Trophoblast cell (in vitro differentiated cells and primary cell): ENCODE measurements at regions not wholly inside any gene's neighbourhood (a gene's known extent, or its start where the extent isn't known, plus 50 kb on each side); places are given as distances from the start of the nearest gene placed in this dataset.

Source experiments
- DNase-seq, 2 donors: peaks; one replicate each; pipeline ENCODE4 v3.0.0-alpha.2; 2016
- H2AFZ ChIP-seq: 2 replicates; pipeline ENCODE4 v1.6.1; 2013; ENCODE audit warnings: low read length, moderate library complexity, mild to moderate bottlenecking; ENCODE audit not compliant: insufficient read depth, poor library complexity
- H2AK5ac ChIP-seq: 2 replicates; pipeline ENCODE4 v1.6.1; 2013; ENCODE audit warnings: mild to moderate bottlenecking, low read length
- H2BK120ac ChIP-seq: 2 replicates; pipeline ENCODE4 v1.6.1; 2013; ENCODE audit warnings: low read length, mild to moderate bottlenecking, moderate library complexity; ENCODE audit not compliant: insufficient read depth, poor library complexity
- H2BK12ac ChIP-seq: 2 replicates; pipeline ENCODE4 v1.6.1; 2013; ENCODE audit warnings: mild to moderate bottlenecking, low read length, moderate library complexity
- H2BK5ac ChIP-seq: 2 replicates; pipeline ENCODE4 v1.6.1; 2013; ENCODE audit warnings: low read length, low read depth, moderate library complexity, mild to moderate bottlenecking; ENCODE audit not compliant: poor library complexity
- H3K14ac ChIP-seq: 2 replicates; pipeline ENCODE4 v1.6.1; 2013; ENCODE audit warnings: mild to moderate bottlenecking, low read length
- H3K18ac ChIP-seq: 2 replicates; pipeline ENCODE4 v1.6.1; 2013; ENCODE audit warnings: mild to moderate bottlenecking, low read length
- H3K23ac ChIP-seq: 2 replicates; pipeline ENCODE4 v1.6.1; 2013; ENCODE audit warnings: low read length
- H3K27ac ChIP-seq: 2 replicates; pipeline ENCODE4 v1.5.1; 2013; ENCODE audit warnings: low read depth, mild to moderate bottlenecking, inconsistent platforms, low read length, moderate library complexity
- H3K27me3 ChIP-seq: 2 replicates; pipeline ENCODE4 v1.6.1; 2013; ENCODE audit warnings: inconsistent platforms, mild to moderate bottlenecking, low read length, moderate library complexity; ENCODE audit not compliant: insufficient read depth
- H3K36me3 ChIP-seq, 2 experiments: 1 replicate in 1 of 2; 2 replicates in 1 of 2; pipeline ENCODE4 v1.6.1; 2013; ENCODE audit warnings: low read length in 2 of 2, mild to moderate bottlenecking in 2 of 2, moderate library complexity in 1 of 2; ENCODE audit not compliant: insufficient read depth in 2 of 2, control insufficient read depth in 1 of 2
- H3K4ac ChIP-seq: 2 replicates; pipeline ENCODE4 v1.6.1; 2013; ENCODE audit warnings: low read depth, mild to moderate bottlenecking, low read length, moderate library complexity
- H3K4me1 ChIP-seq, 2 experiments: 1 replicate in 1 of 2; 2 replicates in 1 of 2; pipeline ENCODE4 v1.6.1; 2013; ENCODE audit warnings: low read length in 2 of 2, mild to moderate bottlenecking in 2 of 2, moderate library complexity in 1 of 2; ENCODE audit not compliant: insufficient read depth in 2 of 2, control insufficient read depth in 1 of 2
- H3K4me2 ChIP-seq: 2 replicates; pipeline ENCODE4 v1.6.1; 2013; ENCODE audit warnings: inconsistent platforms, mild to moderate bottlenecking, low read length, moderate library complexity
- H3K4me3 ChIP-seq: 2 replicates; pipeline ENCODE4 v1.5.1; 2013; ENCODE audit warnings: mild to moderate bottlenecking, low read depth, low read length, inconsistent platforms
- H3K79me1 ChIP-seq: one replicate; pipeline ENCODE4 v1.6.1; 2013; ENCODE audit warnings: low read length
- H3K79me2 ChIP-seq: 2 replicates; pipeline ENCODE4 v1.6.1; 2013; ENCODE audit warnings: low read length, mild to moderate bottlenecking; ENCODE audit not compliant: control insufficient read depth, insufficient read depth, poor library complexity
- H3K9ac ChIP-seq: 2 replicates; pipeline ENCODE4 v1.6.1; 2013; ENCODE audit warnings: mild to moderate bottlenecking, low read length
- H3K9me3 ChIP-seq: 2 replicates; pipeline ENCODE4 v1.6.1; 2013; ENCODE audit warnings: low read depth, mild to moderate bottlenecking, control low read depth, inconsistent platforms, low read length; ENCODE audit not compliant: insufficient read depth
- H4K12ac ChIP-seq: 2 replicates; pipeline ENCODE4 v1.6.1; 2013; ENCODE audit warnings: low read depth, mild to moderate bottlenecking, low read length, moderate library complexity
- H4K8ac ChIP-seq: 2 replicates; pipeline ENCODE4 v1.6.1; 2013; ENCODE audit warnings: low read depth, mild to moderate bottlenecking, low read length, moderate library complexity
- H4K91ac ChIP-seq: one replicate; pipeline ENCODE4 v1.6.1; 2013; ENCODE audit warnings: low read depth, mild to moderate bottlenecking, low read length, moderate library complexity
- WGBS: extraction: QIAGEN DNeasy Blood & Tissue Kit; methylation state at CpG from one replicate; pipeline ENCODE4 v1.1.7; 2013; ENCODE audit warnings: missing lambda C conversion rate; ENCODE audit not compliant: insufficient read length, insufficient coverage; ENCODE audit errors: extremely low coverage; 5-methylcytosine and 5-hydroxymethylcytosine counted together

GRCh38 chr5:105330185-105330584 is 1767.6 kb upstream of the NUDT12 start:
- no peak overlapping the region for H3K23ac ChIP-seq
- DNase-seq = no peak
- no CpG with 5 or more reads among the region's 1 CpG for WGBS
- H3K14ac ChIP-seq = no peak overlapping the region
- no peaks in the 10 kb centered on the region for H3K79me1 ChIP-seq
- no peaks in the 10 kb centered on the region for H3K79me2 ChIP-seq
- H3K18ac ChIP-seq = no peak overlapping the region
- no peaks in the 10 kb centered on the region for H3K27me3 ChIP-seq
- no peak overlapping the region for H3K9ac ChIP-seq
- no peaks in the 10 kb centered on the region for H3K36me3 ChIP-seq
- no peak overlapping the region for H2BK5ac ChIP-seq
- no peak overlapping the region for H2AK5ac ChIP-seq
- H4K91ac ChIP-seq = no peak overlapping the region
- no peak overlapping the region for H3K27ac ChIP-seq
- H2BK12ac ChIP-seq = no peak overlapping the region
- H2BK120ac ChIP-seq = no peak overlapping the region
- H3K4me1 ChIP-seq = no peaks in the 10 kb centered on the region
- no peak overlapping the region for H3K4ac ChIP-seq
- no peaks in the 10 kb centered on the region for H3K9me3 ChIP-seq
- H4K8ac ChIP-seq = no peak overlapping the region
- no peak overlapping the region for H3K4me2 ChIP-seq
- H4K12ac ChIP-seq = no peak overlapping the region
- H3K4me3 ChIP-seq = no peak overlapping the region
- no peak overlapping the region for H2AFZ ChIP-seq

- Histone ChIP-seq H3K79me1 (no peaks in the 10 kb centered on the region), H2BK120ac (no peak overlapping the region), H2BK12ac (no peak overlapping the region), H3K23ac (no peak overlapping the region), H3K36me3 (no peaks in the 10 kb centered on the region), H3K4me1 (no peaks in the 10 kb centered on the region), H3K9ac (no peak overlapping the region), H3K4ac (no peak overlapping the region), H4K8ac (no peak overlapping the region), H3K27ac (no peak overlapping the region), H3K79me2 (no peaks in the 10 kb centered on the region), H3K9me3 (no peaks in the 10 kb centered on the region), H2AFZ (no peak overlapping the region), H3K18ac (no peak overlapping the region), H2AK5ac (no peak overlapping the region), H3K4me3 (no peak overlapping the region), H3K27me3 (no peaks in the 10 kb centered on the region), H2BK5ac (no peak overlapping the region), H4K12ac (no peak overlapping the region), H3K4me2 (no peak overlapping the region), H4K91ac (no peak overlapping the region), H3K14ac (no peak overlapping the region)
- WGBS = no CpG with 5 or more reads among the region's 1 CpG
- no peak for DNase-seq
These were observed 1742.3 kb upstream of the NUDT12 start for GRCh38 chr5:105304859-105305258.

- Histone ChIP-seq H2BK5ac (no peak overlapping the region), H3K9ac (no peak overlapping the region), H3K14ac (no peak overlapping the region), H3K36me3 (no peaks in the 10 kb centered on the region), H3K4me2 (no peak overlapping the region), H3K18ac (no peak overlapping the region), H2BK120ac (no peak overlapping the region), H3K27ac (no peak overlapping the region), H2AFZ (no peak overlapping the region), H3K9me3 (no peaks in the 10 kb centered on the region), H3K79me1 (no peaks in the 10 kb centered on the region), H3K27me3 (no peaks in the 10 kb centered on the region), H3K23ac (no peak overlapping the region), H2AK5ac (no peak overlapping the region), H3K4ac (no peak overlapping the region), H4K8ac (no peak overlapping the region), H4K91ac (no peak overlapping the region), H4K12ac (no peak overlapping the region), H3K4me3 (no peak overlapping the region), H3K79me2 (no peaks in the 10 kb centered on the region), H2BK12ac (no peak overlapping the region), H3K4me1 (no peaks in the 10 kb centered on the region)
- DNase-seq = no peak
These were observed 1726.4 kb upstream of the NUDT12 start for GRCh38 chr5:105288946-105289345.

- Histone ChIP-seq H3K9ac (no peak overlapping the region), H3K79me2 (no peaks in the 10 kb centered on the region), H3K36me3 (no peaks in the 10 kb centered on the region), H3K14ac (no peak overlapping the region), H4K8ac (no peak overlapping the region), H2BK120ac (no peak overlapping the region), H2BK12ac (no peak overlapping the region), H3K23ac (no peak overlapping the region), H2BK5ac (no peak overlapping the region), H3K27me3 (no peaks in the 10 kb centered on the region), H3K4me2 (no peak overlapping the region), H3K4me3 (no peak overlapping the region), H3K79me1 (no peaks in the 10 kb centered on the region), H2AFZ (no peak overlapping the region), H3K9me3 (no peaks in the 10 kb centered on the region), H4K91ac (no peak overlapping the region), H2AK5ac (no peak overlapping the region), H3K18ac (no peak overlapping the region), H4K12ac (no peak overlapping the region), H3K27ac (no peak overlapping the region), H3K4me1 (no peaks in the 10 kb centered on the region), H3K4ac (no peak overlapping the region)
- DNase-seq = no peak
These were observed 1720.5 kb upstream of the NUDT12 start for GRCh38 chr5:105283134-105283533.

- no peak overlapping the region for H2BK120ac ChIP-seq
- no peak overlapping the region for H3K4me2 ChIP-seq
- WGBS = no CpG with 5 or more reads among the region's 1 CpG
- no peak overlapping the region for H2BK5ac ChIP-seq
- H3K9ac ChIP-seq = no peak overlapping the region
- no peak overlapping the region for H3K14ac ChIP-seq
- no peaks in the 10 kb centered on the region for H3K9me3 ChIP-seq
- no peak overlapping the region for H3K18ac ChIP-seq
- H3K4ac ChIP-seq = no peak overlapping the region
- no peak for DNase-seq
- H3K79me1 ChIP-seq = no peaks in the 10 kb centered on the region
- H3K79me2 ChIP-seq = no peaks in the 10 kb centered on the region
- no peak overlapping the region for H4K12ac ChIP-seq
- no peak overlapping the region for H3K23ac ChIP-seq
- no peak overlapping the region for H3K4me3 ChIP-seq
- H2BK12ac ChIP-seq = no peak overlapping the region
- no peak overlapping the region for H2AK5ac ChIP-seq
- no peaks in the 10 kb centered on the region for H3K36me3 ChIP-seq
- no peaks in the 10 kb centered on the region for H3K4me1 ChIP-seq
- H4K91ac ChIP-seq = no peak overlapping the region
- H3K27ac ChIP-seq = no peak overlapping the region
- H3K27me3 ChIP-seq = no peaks in the 10 kb centered on the region
- no peak overlapping the region for H4K8ac ChIP-seq
- no peak overlapping the region for H2AFZ ChIP-seq
These were observed 1711.5 kb upstream of the NUDT12 start for GRCh38 chr5:105274079-105274478.
